HepG2 (cell line): ENCODE measurements at regions not wholly inside any gene's neighbourhood (a gene's known extent, or its start where the extent isn't known, plus 50 kb on each side); places are given as distances from the start of the nearest gene placed in this dataset.

ENCODE experiments used
- ATAC-seq: fragments of 200-7000 bp; cut with Tn5 transposase; 3 replicates; pipeline ENCODE4 v1.9.1; 2020; ENCODE audit warnings: mild to moderate bottlenecking, moderate library complexity
- BruUV-seq: library from RNA; stranded (reverse); fragments of 400-500 nt; replicated peaks from 2 replicates; lab custom pipeline; 2021; lab: Mats Ljungman, UMichigan
- CTCF ChIA-PET: fragments of 300-600 bp; formaldehyde crosslinking; extraction: SDS; loops from one replicate; lab custom pipeline; 2021; ENCODE audit warnings: low total read pairs, inconsistent platforms, low intra/inter-chr PET ratio; lab: Yijun Ruan, JAX
- POLR2A ChIA-PET: fragments of 350-600 bp; sonication (Branson Sonifier 250); formaldehyde crosslinking; loops from one replicate; lab custom pipeline; 2020; ENCODE audit warnings: antibody characterized with exemption, inconsistent platforms; lab: Yijun Ruan, JAX
- DNase-seq: peaks from one replicate; pipeline ENCODE4 v3.0.0-alpha.2; 2015; ENCODE audit warnings: low spot score
- FAIRE-seq: peaks from 3 replicates; lab custom pipeline; 2011; peaks lifted over from hg19 to GRCh38; lab: Jason Lieb, UNC
- H2AFZ ChIP-seq: one replicate; pipeline ENCODE4 v1.6.1; 2011; ENCODE audit warnings: low read length, inconsistent platforms
- H3K27ac ChIP-seq: fragments of 300-600 bp; 3 replicates; pipeline ENCODE4 v1.8.0; 2011; ENCODE audit warnings: mixed run types, mild to moderate bottlenecking, mixed read lengths, low read length, inconsistent platforms; ENCODE audit not compliant: insufficient read depth; ENCODE audit errors: extremely low read length
- H3K27me3 ChIP-seq, 2 experiments: fragments of 200-600 bp in 1 of 2; 2 replicates in 1 of 2; 3 replicates in 1 of 2; pipeline versions ENCODE4 v1.6.0 to v1.8.0; 2011; ENCODE audit warnings: low read length in 2 of 2, mild to moderate bottlenecking in 2 of 2, moderate library complexity in 2 of 2, inconsistent platforms in 1 of 2; ENCODE audit not compliant: insufficient read depth in 2 of 2, control insufficient read depth in 1 of 2
- H3K36me3 ChIP-seq, 2 experiments: fragments of 200-600 bp in 1 of 2; replicated peaks in 1 of 2; 2 replicates in 1 of 2; 3 replicates in 1 of 2; pipeline versions ENCODE4 v1.5.1 to v1.8.0; 2011; ENCODE audit warnings: low read length in 2 of 2, inconsistent platforms in 1 of 2; ENCODE audit not compliant: insufficient read depth in 2 of 2, control insufficient read depth in 1 of 2
- H3K4me1 ChIP-seq: 2 replicates; pipeline ENCODE4 v1.5.1; 2012; ENCODE audit warnings: low read length, inconsistent platforms; ENCODE audit not compliant: insufficient read depth
- H3K4me2 ChIP-seq: 2 replicates; pipeline ENCODE4 v1.6.0; 2011; ENCODE audit warnings: low read depth, low read length, inconsistent platforms
- H3K4me3 ChIP-seq, 3 experiments: fragments of 200-600 bp in 1 of 3; sonication (generic), shearing (Covaris generic) in 1 of 3; replicated peaks in 1 of 3; 2 replicates each; pipeline ENCODE4 v1.5.1; 2011 to 2016; ENCODE audit warnings: low read length in 3 of 3, inconsistent platforms in 2 of 3, low read depth in 2 of 3, mild to moderate bottlenecking in 2 of 3, control low read depth in 1 of 3, mixed read lengths in 1 of 3; ENCODE audit not compliant: insufficient read depth in 1 of 3
- H3K79me2 ChIP-seq: one replicate; pipeline ENCODE4 v1.6.1; 2011; ENCODE audit warnings: low read length, inconsistent platforms; ENCODE audit not compliant: insufficient read depth
- H3K9ac ChIP-seq: 2 replicates; pipeline ENCODE4 v1.6.0; 2011; ENCODE audit warnings: mild to moderate bottlenecking, low read depth, low read length, inconsistent platforms; ENCODE audit not compliant: insufficient read depth
- H3K9me3 ChIP-seq: 2 replicates; pipeline ENCODE4 v1.5.1; 2012; ENCODE audit warnings: mild to moderate bottlenecking, low read length
- H4K20me1 ChIP-seq: 2 replicates; pipeline ENCODE4 v1.6.0; 2011; ENCODE audit warnings: inconsistent platforms, mild to moderate bottlenecking, low read length, moderate library complexity; ENCODE audit not compliant: insufficient read depth
- GFI1 ChIP-seq: sonication (generic); formaldehyde crosslinking; IDR thresholded peaks from 2 replicates; pipeline ENCODE4 v1.5.0; 2020; ENCODE audit warnings: missing genetic modification reagents, mild to moderate bottlenecking, borderline replicate concordance
- MLXIP ChIP-seq: sonication (generic); formaldehyde crosslinking; IDR thresholded peaks from 2 replicates; pipeline ENCODE4 v1.9.0; 2021; ENCODE audit warnings: missing genetic modification reagents, borderline replicate concordance
- NFAT5 ChIP-seq: sonication (generic); formaldehyde crosslinking; IDR thresholded peaks from 2 replicates; pipeline ENCODE4 v1.4.0; 2020; ENCODE audit warnings: missing genetic modification reagents
- SMARCE1 ChIP-seq: fragments of 450-650 bp; IDR thresholded peaks from 2 replicates; pipeline ENCODE4 v1.6.1; 2017; ENCODE audit warnings: borderline replicate concordance
- SPEN ChIP-seq: sonication (generic); formaldehyde crosslinking; IDR thresholded peaks from 2 replicates; pipeline ENCODE4 v1.5.1; 2020; ENCODE audit warnings: low read depth, mild to moderate bottlenecking, missing genetic modification reagents
- TBX2 ChIP-seq: sonication (generic); formaldehyde crosslinking; IDR thresholded peaks from 2 replicates; pipeline ENCODE4 v1.5.0; 2020; ENCODE audit warnings: missing genetic modification reagents, mild to moderate bottlenecking, borderline replicate concordance
- YEATS4 ChIP-seq: sonication (generic); formaldehyde crosslinking; IDR thresholded peaks from 2 replicates; pipeline ENCODE4 v1.4.0; 2020; ENCODE audit warnings: missing genetic modification reagents, borderline replicate concordance
- ZBTB42 ChIP-seq: sonication (generic); formaldehyde crosslinking; IDR thresholded peaks from 2 replicates; pipeline ENCODE4 v1.5.0; 2020; ENCODE audit warnings: mild to moderate bottlenecking, missing genetic modification reagents
- ZNF12 ChIP-seq: sonication (generic); formaldehyde crosslinking; IDR thresholded peaks from 2 replicates; pipeline ENCODE4 v1.5.0; 2020; ENCODE audit warnings: missing genetic modification reagents
- ZNF33A ChIP-seq: sonication (generic); formaldehyde crosslinking; IDR thresholded peaks from 2 replicates; pipeline ENCODE4 v1.5.1; 2020; ENCODE audit warnings: missing genetic modification reagents, mild to moderate bottlenecking, moderate library complexity, borderline replicate concordance
- ZNF430 ChIP-seq: sonication (generic); formaldehyde crosslinking; IDR thresholded peaks from 2 replicates; pipeline ENCODE4 v1.9.0; 2021; ENCODE audit warnings: mild to moderate bottlenecking, missing genetic modification reagents
- WGBS: methylation state at CpG from one replicate; pipeline ENCODE4 v1.1.6; 2017; ENCODE audit warnings: low lambda C conversion rate; 5-methylcytosine and 5-hydroxymethylcytosine counted together
- in situ Hi-C: cut with HindIII; loops from 2 replicates; pipeline ENCODE4 v1.10.0; 2017; ENCODE audit warnings: low pct_unique_long_range_greater_than_20kb; ENCODE audit not compliant: extremely low pct_ligation_motif_present
- intact Hi-C: fragments of 100-400 bp; cut with micrococcal nuclease; formaldehyde crosslinking; loops from one replicate; pipeline ENCODE4 v1.10.0; 2022; ENCODE audit not compliant: unreplicated experiment
- TF ChIP-seq, protein P1 (sequence below): IDR thresholded peaks from 2 replicates; pipeline ENCODE4 v1.6.1; 2016; ENCODE audit warnings: control low read depth
- TF ChIP-seq, protein P2 (sequence below): sonication (generic); formaldehyde crosslinking; IDR thresholded peaks from 2 replicates; pipeline ENCODE4 v1.4.0; 2020; ENCODE audit warnings: missing genetic modification reagents

DNA sequence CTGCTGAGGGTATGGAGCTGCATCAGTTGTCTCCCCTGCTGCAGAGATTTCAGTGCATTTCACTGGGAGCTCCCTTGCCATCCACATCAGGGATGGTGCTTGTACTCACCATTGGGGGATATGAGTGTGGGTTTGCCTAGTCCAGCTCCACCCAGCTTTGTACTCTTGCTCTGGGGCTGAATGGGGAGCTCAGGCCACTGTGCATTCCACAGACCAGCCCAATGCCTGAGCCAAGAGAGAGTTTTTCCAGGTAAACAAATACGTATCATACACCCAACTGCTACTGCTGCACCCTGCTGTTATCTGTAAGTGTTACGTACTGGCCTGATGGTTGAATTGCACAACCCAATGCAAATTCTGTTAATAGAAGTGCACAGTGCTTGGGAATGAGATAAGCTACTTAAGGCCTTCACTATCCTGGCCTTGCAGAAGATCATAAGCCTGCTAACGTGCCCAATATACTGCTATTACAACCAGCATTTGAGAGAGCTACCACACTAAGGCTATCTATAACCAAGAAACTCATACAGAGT is 205.0 kb upstream of the DMD start:
- BruUV-seq: no TSS peak
- intact Hi-C loops: no loop called here
- H3K4me3 ChIP-seq: no peak overlapping the region
- H2AFZ ChIP-seq: no peak overlapping the region
- ChIA-PET CTCF (no interaction called here), POLR2A (no interaction called here)
- no peak overlapping the region for H3K4me2 ChIP-seq
- in situ Hi-C loops: no loop called here
- no peaks in the 10 kb centered on the region for H3K4me1 ChIP-seq
- H3K27me3 ChIP-seq: no peaks in the 10 kb centered on the region
- WGBS: no CpG with 5 or more reads among the region's 3 CpGs
- no peak overlapping the region for H3K27ac ChIP-seq
- no peaks in the 10 kb centered on the region for H4K20me1 ChIP-seq
- no peak overlapping the region for H3K9ac ChIP-seq
- no peaks in the 10 kb centered on the region for H3K36me3 ChIP-seq
- DNase-seq: no peak
- no peaks in the 10 kb centered on the region for H3K79me2 ChIP-seq
- no peaks in the 10 kb centered on the region; the same call in 1 of the 2 replicates for H3K9me3 ChIP-seq
- ATAC-seq: no peak
- no peak for FAIRE-seq
- TF ChIP-seq ZNF33A: no peak
- TF ChIP-seq, protein P1, sequence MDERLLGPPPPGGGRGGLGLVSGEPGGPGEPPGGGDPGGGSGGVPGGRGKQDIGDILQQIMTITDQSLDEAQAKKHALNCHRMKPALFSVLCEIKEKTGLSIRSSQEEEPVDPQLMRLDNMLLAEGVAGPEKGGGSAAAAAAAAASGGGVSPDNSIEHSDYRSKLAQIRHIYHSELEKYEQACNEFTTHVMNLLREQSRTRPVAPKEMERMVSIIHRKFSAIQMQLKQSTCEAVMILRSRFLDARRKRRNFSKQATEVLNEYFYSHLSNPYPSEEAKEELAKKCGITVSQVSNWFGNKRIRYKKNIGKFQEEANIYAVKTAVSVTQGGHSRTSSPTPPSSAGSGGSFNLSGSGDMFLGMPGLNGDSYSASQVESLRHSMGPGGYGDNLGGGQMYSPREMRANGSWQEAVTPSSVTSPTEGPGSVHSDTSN (CRISPR knock-in tag): no peak
- no peak for TF ChIP-seq TBX2 (CRISPR knock-in tag)
- TF ChIP-seq GFI1 (CRISPR knock-in tag): no peak
- no peak for TF ChIP-seq ZNF430 (CRISPR knock-in tag)
- TF ChIP-seq MLXIP: no peak
- TF ChIP-seq NFAT5 (CRISPR knock-in tag): no peak
- no peak for TF ChIP-seq SMARCE1
- TF ChIP-seq YEATS4: no peak
- TF ChIP-seq, protein P2, sequence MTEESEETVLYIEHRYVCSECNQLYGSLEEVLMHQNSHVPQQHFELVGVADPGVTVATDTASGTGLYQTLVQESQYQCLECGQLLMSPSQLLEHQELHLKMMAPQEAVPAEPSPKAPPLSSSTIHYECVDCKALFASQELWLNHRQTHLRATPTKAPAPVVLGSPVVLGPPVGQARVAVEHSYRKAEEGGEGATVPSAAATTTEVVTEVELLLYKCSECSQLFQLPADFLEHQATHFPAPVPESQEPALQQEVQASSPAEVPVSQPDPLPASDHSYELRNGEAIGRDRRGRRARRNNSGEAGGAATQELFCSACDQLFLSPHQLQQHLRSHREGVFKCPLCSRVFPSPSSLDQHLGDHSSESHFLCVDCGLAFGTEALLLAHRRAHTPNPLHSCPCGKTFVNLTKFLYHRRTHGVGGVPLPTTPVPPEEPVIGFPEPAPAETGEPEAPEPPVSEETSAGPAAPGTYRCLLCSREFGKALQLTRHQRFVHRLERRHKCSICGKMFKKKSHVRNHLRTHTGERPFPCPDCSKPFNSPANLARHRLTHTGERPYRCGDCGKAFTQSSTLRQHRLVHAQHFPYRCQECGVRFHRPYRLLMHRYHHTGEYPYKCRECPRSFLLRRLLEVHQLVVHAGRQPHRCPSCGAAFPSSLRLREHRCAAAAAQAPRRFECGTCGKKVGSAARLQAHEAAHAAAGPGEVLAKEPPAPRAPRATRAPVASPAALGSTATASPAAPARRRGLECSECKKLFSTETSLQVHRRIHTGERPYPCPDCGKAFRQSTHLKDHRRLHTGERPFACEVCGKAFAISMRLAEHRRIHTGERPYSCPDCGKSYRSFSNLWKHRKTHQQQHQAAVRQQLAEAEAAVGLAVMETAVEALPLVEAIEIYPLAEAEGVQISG (CRISPR knock-in tag): no peak
- TF ChIP-seq ZNF12: no peak
- TF ChIP-seq SPEN: no peak
- no peak for TF ChIP-seq ZBTB42
